ENCODE measurements at regions not wholly inside any gene's neighbourhood (a gene's known extent, or its start where the extent isn't known, plus 50 kb on each side); places are given as distances from the start of the nearest gene placed in this dataset.

- DNase-seq (ENCODE audit: low read depth) = no peak
- no peak overlapping the region for H3K4me3 ChIP-seq (ENCODE audit: low read length)
- TF ChIP-seq CTCF (conservative IDR thresholded peaks at IDR 0.05; ENCODE audit: low read length) = no peak
Measured at GRCh38 chr5:136538534-136538933, 173.2 kb upstream of the TRPC7 start.

GRCh38 chr5:136529081-136529480, 163.7 kb upstream of the TRPC7 start:
- no peak for TF ChIP-seq CTCF (conservative IDR thresholded peaks at IDR 0.05; ENCODE audit: low read length)

GRCh38 chr5:136528481-136529030, 163.2 kb upstream of the TRPC7 start:
- H3K4me3 ChIP-seq (ENCODE audit: low read length) = no peak overlapping the region
- no peak for TF ChIP-seq CTCF (conservative IDR thresholded peaks at IDR 0.05; ENCODE audit: low read length)
- no peak for DNase-seq (ENCODE audit: low read depth)

More at GRCh38 chr5:136529081-136529480, 163.7 kb upstream of the TRPC7 start:
- DNase-seq (ENCODE audit: low read depth) = no peak
- H3K4me3 ChIP-seq (ENCODE audit: low read length) = no peak overlapping the region

- no peak for DNase-seq (ENCODE audit: low read depth)
- no peak overlapping the region for H3K4me3 ChIP-seq (ENCODE audit: low read length)
- no peak for TF ChIP-seq CTCF (conservative IDR thresholded peaks at IDR 0.05; ENCODE audit: low read length)
Measured at GRCh38 chr5:136527311-136527710, 162.0 kb upstream of the TRPC7 start.

- no peak for TF ChIP-seq CTCF (conservative IDR thresholded peaks at IDR 0.05; ENCODE audit: low read length)
- H3K4me3 ChIP-seq (ENCODE audit: low read length) = no peak overlapping the region
- no peak for DNase-seq (ENCODE audit: low read depth)
Measured at GRCh38 chr5:136526791-136527190, 161.4 kb upstream of the TRPC7 start.

- DNase-seq (ENCODE audit: low read depth) = no peak
- no peak overlapping the region for H3K4me3 ChIP-seq (ENCODE audit: low read length)
- TF ChIP-seq CTCF (conservative IDR thresholded peaks at IDR 0.05; ENCODE audit: low read length) = no peak
Measured at GRCh38 chr5:136526021-136526420, 160.7 kb upstream of the TRPC7 start.

- no peak overlapping the region for H3K4me3 ChIP-seq (ENCODE audit: low read length)
- DNase-seq (ENCODE audit: low read depth) = no peak
- TF ChIP-seq CTCF (conservative IDR thresholded peaks at IDR 0.05; ENCODE audit: low read length) = no peak
Measured at GRCh38 chr5:136525597-136525996, 160.3 kb upstream of the TRPC7 start.

Data from AG10803 (cell line).